Adrenal gland (tissue), 9 donors: ENCODE measurements at regions not wholly inside any gene's neighbourhood (a gene's known extent, or its start where the extent isn't known, plus 50 kb on each side); places are given as distances from the start of the nearest gene placed in this dataset.

Experiments
- DNase-seq, 7 donors: peaks; one replicate each; pipeline ENCODE4 v3.0.0-alpha.2; 2019 to 2020
- H3K27ac ChIP-seq, 5 donors: fragments of 200-600 bp; sonication (generic) in 4 of 5; 1 replicate in 3 of 5; 2 replicates in 2 of 5; pipeline versions ENCODE4 v1.5.1 to v1.8.0; 2016 to 2020; ENCODE audit warnings: mild to moderate bottlenecking in 1 of 5
- H3K27me3 ChIP-seq: fragments of 200-600 bp; 2 replicates; pipeline ENCODE4 v1.8.0; 2021
- H3K36me3 ChIP-seq, 2 donors: fragments of 200-600 bp; replicated peaks in 1 of 2; 1 replicate in 1 of 2; 2 replicates in 1 of 2; pipeline versions ENCODE4 v1.5.1 to v1.8.0; 2018 to 2022
- H3K4me1 ChIP-seq, 2 donors: fragments of 200-600 bp; replicated peaks in 1 of 2; 1 replicate in 1 of 2; 2 replicates in 1 of 2; pipeline versions ENCODE4 v1.5.1 to v1.8.0; 2018 to 2021
- H3K4me3 ChIP-seq, 4 donors: fragments of 200-600 bp; sonication (generic) in 3 of 4; one replicate each; pipeline ENCODE4 v1.5.1; 2016 to 2018
- H3K9me3 ChIP-seq, 3 donors: fragments of 200-600 bp; sonication (generic) in 1 of 3; replicated peaks in 1 of 3; 1 replicate in 2 of 3; 2 replicates in 1 of 3; pipeline versions ENCODE4 v1.5.1 to v1.8.0; 2016 to 2021
- POLR2A ChIP-seq, 2 donors: fragments of 450-650 bp; IDR thresholded peaks; one replicate each; pipeline ENCODE4 v1.6.1; 2017; ENCODE audit warnings: antibody characterized with exemption in 2 of 2, mild to moderate bottlenecking in 2 of 2, moderate library complexity in 1 of 2
- WGBS, 4 donors: extraction: QIAGEN DNeasy Blood & Tissue Kit in 2 of 4; methylation state at CpG; one replicate each; pipeline versions ENCODE4 v1.1.5 to v1.1.7; 2013 to 2017; 5-methylcytosine and 5-hydroxymethylcytosine counted together
- intact Hi-C, 2 donors: fragments of 100-400 bp; cut with DNase I; formaldehyde crosslinking; loops; one replicate each; pipeline versions ENCODE4 v1.14.1 to v1.15.0; 2022 to 2023
- TF ChIP-seq, protein P1 (sequence below), 6 experiments: fragments of 450-650 bp in 4 of 6; fragments of 200-600 bp in 2 of 6; sonication (generic) in 1 of 6; IDR thresholded peaks; 1 replicate in 5 of 6; 2 replicates in 1 of 6; pipeline versions ENCODE4 v1.5.1 to v1.8.0; 2016 to 2021; ENCODE audit warnings: antibody characterized with exemption in 6 of 6, mild to moderate bottlenecking in 2 of 6, moderate library complexity in 1 of 6
- donor health status: healthy with polysubstance abuse.
- donor health status: Bipolar disorder and iron deficiency.
- donor health status: DM: yes; HTN: yes; CAD: no.
- donor health status: DM: no; HTN: no; CAD: no.
- donor health status: DM: no; HTN: no; CAD: no.

DNA sequence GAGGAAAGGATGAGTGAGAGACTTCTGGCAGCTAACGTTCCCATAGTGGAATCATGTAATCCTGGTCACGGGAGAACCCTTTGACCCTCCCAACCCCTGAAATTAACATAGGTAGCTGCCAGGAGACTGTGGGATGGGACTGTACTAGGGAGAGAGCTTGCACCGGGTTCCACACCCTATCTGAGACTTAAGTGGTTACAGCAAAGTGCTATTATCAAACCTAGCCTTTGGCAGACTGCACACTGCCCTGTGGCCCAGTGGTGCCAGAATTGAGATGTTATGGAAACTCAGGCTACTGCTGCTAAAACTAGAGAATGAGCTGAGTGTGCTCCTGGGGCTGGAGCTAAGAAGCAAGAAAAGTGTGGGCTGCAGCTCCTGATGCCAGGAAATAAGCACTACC is 79.6 kb upstream of the PDC start:
- no peak for TF ChIP-seq POLR2A (IDR thresholded peaks at IDR 0.05)
- TF ChIP-seq, protein P1, sequence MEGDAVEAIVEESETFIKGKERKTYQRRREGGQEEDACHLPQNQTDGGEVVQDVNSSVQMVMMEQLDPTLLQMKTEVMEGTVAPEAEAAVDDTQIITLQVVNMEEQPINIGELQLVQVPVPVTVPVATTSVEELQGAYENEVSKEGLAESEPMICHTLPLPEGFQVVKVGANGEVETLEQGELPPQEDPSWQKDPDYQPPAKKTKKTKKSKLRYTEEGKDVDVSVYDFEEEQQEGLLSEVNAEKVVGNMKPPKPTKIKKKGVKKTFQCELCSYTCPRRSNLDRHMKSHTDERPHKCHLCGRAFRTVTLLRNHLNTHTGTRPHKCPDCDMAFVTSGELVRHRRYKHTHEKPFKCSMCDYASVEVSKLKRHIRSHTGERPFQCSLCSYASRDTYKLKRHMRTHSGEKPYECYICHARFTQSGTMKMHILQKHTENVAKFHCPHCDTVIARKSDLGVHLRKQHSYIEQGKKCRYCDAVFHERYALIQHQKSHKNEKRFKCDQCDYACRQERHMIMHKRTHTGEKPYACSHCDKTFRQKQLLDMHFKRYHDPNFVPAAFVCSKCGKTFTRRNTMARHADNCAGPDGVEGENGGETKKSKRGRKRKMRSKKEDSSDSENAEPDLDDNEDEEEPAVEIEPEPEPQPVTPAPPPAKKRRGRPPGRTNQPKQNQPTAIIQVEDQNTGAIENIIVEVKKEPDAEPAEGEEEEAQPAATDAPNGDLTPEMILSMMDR (IDR thresholded peaks at IDR 0.05) = no peak
- DNase-seq = no peak
- H3K36me3 ChIP-seq = no peaks in the 10 kb centered on the region
- no peaks in the 10 kb centered on the region for H3K27me3 ChIP-seq
- peaks cover 0 to 11% (median 0%) of the 10 kb centered on the region in 3 donors for H3K9me3 ChIP-seq
- intact Hi-C loops = no loop called here
- 69 to 84% (median 73%) methylated on average over 3 of the region's 3 CpGs for WGBS, 4 donors
- no peak overlapping the region for H3K27ac ChIP-seq
- H3K4me3 ChIP-seq = no peak overlapping the region
- peaks cover 0 to 3% of the 10 kb centered on the region in 2 donors for H3K4me1 ChIP-seq

DNA sequence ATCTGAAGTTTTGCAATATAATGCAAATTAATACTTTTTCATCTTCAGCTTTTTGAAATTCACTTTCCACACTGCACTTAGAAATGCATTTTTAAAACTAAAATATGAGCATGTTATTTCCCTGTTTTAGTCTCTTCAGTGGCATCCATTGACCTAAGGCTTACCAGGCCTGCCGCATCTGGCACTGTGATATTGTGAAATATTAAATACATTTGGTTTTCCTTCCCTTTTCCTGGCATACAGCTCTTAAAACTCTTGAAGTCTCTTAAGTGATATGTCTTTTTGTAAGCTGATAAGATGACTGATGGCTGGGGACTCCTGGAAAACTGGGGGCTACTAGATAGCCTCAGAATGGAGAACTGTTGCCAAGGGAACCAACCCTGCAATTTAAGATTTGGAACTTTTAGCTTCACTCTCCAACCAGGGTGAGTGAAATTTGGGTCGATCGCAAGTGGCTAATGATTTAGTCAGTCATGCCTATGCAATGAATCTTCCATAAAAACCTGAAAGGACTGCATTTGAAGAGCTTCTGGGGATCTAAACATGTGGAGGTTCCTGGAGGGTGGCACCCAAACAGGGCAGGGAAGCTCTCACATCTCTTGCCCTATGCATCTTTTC is 75.5 kb upstream of the PDC start:
- DNase-seq = no peak
- no peaks in the 10 kb centered on the region for H3K9me3 ChIP-seq
- 79 to 88% (median 86%) methylated on average over 3 of the region's 3 CpGs for WGBS, 4 donors
- no peak overlapping the region for H3K27ac ChIP-seq
- H3K4me1 ChIP-seq = peaks cover 0 to 3% of the 10 kb centered on the region in 2 donors
- no peaks in the 10 kb centered on the region for H3K36me3 ChIP-seq
- intact Hi-C loops = no loop called here
- H3K27me3 ChIP-seq = no peaks in the 10 kb centered on the region
- no peak overlapping the region for H3K4me3 ChIP-seq
- no peak for TF ChIP-seq POLR2A (IDR thresholded peaks at IDR 0.05)
- TF ChIP-seq, protein P1 (IDR thresholded peaks at IDR 0.05) = no peak

DNA sequence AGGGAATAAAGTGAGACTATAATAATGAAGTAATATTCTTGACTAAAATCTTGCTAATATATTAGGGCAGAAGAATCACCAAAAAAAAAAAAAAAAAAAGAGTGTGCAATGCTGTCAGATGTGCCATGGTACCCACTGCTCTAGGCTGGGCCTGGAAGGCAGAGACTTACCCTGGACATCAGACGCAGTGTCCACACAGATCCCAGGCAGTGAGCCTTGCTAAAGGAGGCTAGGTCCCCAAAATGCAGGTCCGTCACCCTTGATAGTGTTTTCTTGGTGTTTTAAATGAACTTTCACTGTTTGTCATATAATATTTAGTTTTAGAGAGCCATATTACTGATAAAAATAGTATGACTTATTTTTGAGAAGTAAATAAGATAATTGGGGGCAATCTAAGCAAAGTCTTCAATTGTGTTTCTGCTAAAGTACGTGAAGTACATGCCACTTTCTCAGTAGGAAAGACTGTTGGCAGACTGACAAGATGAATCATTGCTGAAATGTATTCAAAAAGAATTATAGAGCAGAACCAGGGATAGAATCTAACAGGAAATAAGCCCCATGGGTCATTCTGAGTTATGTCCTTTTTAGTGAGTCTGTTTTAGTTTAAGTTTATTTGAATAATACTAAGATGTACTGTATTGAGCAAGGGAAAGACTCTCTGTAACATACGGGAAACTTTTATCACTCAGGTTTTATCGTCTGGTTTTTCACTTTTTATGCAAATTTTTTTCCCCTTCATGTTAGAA is 74.6 kb upstream of the PDC start:
- intact Hi-C loops = no loop called here
- TF ChIP-seq POLR2A (IDR thresholded peaks at IDR 0.05) = no peak
- TF ChIP-seq, protein P1 (IDR thresholded peaks at IDR 0.05) = no peak
- DNase-seq = no peak
- Histone ChIP-seq H3K27me3 (no peaks in the 10 kb centered on the region), H3K27ac (no peak overlapping the region), H3K4me1 (peaks cover 0 to 3% of the 10 kb centered on the region in 2 donors), H3K9me3 (no peaks in the 10 kb centered on the region), H3K4me3 (no peak overlapping the region), H3K36me3 (no peaks in the 10 kb centered on the region)
- WGBS, 4 donors = 52 to 62% (median 56%) methylated on average over 5 of the region's 5 CpGs

DNA sequence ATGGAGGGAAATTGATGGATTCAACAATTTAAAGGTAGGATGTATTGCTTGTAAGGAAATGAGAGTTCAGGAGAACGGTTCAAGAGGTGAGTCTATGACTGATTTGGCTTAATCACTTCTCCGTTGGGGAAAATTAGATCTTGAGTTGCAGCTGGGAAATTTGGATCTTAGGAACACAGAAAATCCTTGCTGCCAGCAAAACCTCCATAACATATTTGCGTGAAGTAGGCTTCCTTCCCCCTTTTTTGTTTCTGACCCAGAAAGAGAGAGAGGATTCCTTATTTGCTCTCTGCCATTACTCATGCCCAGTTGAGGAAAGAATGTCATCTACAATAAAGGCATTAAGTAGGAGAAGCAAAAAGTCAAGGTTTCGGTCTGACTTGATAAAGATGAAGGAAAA is 73.5 kb upstream of the PDC start:
- intact Hi-C loops = no loop called here

More for the DNA sequence above, 73.5 kb upstream of the PDC start:
- DNase-seq = no peak
- Histone ChIP-seq H3K4me3 (no peak overlapping the region), H3K36me3 (no peaks in the 10 kb centered on the region), H3K27ac (no peak overlapping the region), H3K27me3 (no peaks in the 10 kb centered on the region), H3K9me3 (no peaks in the 10 kb centered on the region), H3K4me1 (peaks cover 0 to 3% of the 10 kb centered on the region in 2 donors)
- WGBS, 4 donors = 68 to 74% (median 72%) methylated on average over 4 of the region's 4 CpGs
- TF ChIP-seq, protein P1 (IDR thresholded peaks at IDR 0.05) = no peak
- no peak for TF ChIP-seq POLR2A (IDR thresholded peaks at IDR 0.05)
